Activated CD8-positive, alpha-beta memory T cell treated with anti-CD3 and anti-CD28 coated beads, Interleukin-2, amount 50 U/mL, for 24 hours (primary cell): ENCODE measurements at regions not wholly inside any gene's neighbourhood (a gene's known extent, or its start where the extent isn't known, plus 50 kb on each side); places are given as distances from the start of the nearest gene placed in this dataset.
"Not testable (repeated sequence)": the region's sequence is repeated elsewhere in the genome, so short reads cannot be mapped to it uniquely, and the experiment has no call there.

Experiments used
- DNase-seq: peaks from one replicate; pipeline ENCODE4 v3.0.0-alpha.2; 2020; ENCODE audit errors: extremely low read depth

DNA sequence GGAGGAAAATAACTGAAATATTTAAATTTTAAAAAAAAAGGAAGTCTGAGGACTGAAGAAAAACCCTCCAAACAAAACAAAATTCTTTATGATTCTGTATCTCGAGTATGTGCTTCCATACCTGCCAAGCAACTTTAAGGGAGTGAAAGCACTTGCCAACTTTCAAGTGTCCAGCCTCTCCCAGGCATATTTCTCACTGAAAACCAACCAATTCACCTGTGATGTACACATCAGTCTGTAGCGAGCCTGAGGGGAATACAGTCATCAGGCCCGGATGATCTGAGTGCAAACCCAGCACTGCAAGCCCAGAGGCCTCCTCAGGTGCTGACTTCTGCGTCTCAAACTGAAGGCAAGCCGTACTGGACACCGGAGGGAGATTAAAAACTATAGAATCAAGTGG, 164.8 kb upstream of the NT5E start:
- no peak for DNase-seq

DNA sequence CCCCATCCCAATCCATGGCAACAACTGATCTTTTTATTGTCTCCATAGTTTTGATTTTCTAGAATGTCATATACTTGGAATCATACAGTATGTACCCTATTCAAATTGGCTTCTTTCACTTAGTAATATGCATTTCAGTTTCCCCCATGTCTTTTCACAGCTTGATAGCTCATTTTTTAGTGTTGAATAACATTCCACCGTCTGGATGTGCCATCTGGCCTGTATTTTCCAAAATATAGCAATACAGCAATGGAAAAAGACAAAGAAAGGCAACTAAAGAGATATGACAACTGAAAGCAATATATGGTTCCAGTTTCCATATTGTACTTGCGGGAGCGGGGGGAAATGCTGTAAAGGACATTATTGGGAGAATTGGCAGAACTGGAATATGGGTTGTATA, 166.4 kb upstream of the NT5E start:
- no peak for DNase-seq

DNA sequence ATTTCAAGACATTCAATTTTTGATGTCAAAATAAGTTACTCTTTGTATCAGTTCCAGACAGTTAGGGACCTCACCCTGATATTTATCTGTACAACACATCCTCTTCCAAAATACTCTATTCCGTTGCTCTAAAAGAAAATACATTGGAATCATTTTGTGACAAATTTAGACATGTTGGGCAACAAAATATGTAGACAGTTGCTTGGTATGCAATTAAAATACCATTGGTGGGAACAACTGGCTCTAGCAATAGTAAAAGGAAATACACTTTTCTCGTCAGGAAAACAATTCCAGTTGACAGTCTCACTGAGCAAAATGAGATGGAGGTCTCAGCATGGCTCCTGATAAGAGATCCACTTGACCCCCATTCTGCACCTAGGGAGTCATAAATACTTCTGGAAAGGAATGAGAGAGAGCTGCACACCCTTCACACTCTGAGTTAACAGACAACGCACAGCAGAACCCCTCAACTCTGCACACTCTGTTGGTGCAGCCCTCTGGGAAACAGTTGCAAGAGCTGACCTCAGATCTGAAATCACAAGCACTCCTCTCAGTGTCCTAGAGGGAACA, 171.3 kb upstream of the NT5E start:
- DNase-seq, result no peak

DNA sequence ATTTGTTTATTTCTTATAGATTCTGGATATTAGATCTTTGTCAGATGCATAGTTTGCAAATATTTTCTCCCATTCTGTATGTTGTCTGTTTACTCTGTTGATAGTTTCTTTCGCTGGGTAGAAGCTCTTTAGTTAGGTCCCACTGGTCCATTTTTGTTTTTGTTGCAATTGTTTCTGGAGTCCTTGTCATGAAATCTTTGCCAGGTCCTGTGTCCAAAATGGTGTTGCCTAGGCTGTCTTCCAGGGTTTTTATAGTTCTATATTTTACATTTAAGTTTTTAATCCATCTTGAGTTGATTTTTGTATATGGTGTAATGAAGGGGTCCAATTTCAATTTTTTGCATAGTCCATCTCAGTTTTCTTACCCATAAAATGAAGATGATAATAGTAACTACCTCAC, 173.9 kb upstream of the NT5E start:
- not testable (repeated sequence) for DNase-seq

DNA sequence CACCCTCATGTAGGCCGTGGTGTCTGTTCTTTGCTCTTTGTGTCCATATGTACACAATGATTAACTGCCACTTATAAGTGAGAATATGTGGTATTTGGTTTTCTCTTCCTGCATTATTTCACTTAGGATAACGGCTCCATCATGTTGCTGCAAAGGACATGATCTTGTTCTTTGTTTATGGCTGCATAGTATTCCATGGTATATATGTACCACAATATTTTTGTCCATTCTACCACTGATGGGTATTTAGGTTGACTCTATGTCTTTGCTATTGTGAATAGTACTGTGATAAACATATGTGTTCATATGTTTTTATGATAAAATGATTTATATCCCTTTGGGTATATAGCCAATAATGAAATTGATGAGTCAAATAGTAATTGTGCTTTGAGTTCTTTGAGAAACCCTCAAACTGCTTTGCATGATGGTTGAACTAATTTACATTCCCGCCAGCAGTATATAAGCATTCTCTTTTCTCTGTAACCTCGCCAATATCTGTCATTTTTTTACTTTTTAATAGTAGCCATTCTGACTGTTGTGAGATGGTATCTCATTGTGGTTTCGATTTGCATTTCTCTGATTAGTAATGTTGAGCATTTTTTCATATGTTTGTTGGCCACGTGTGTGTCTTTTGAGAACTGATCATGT, 174.4 kb upstream of the NT5E start:
- no peak for DNase-seq

DNA sequence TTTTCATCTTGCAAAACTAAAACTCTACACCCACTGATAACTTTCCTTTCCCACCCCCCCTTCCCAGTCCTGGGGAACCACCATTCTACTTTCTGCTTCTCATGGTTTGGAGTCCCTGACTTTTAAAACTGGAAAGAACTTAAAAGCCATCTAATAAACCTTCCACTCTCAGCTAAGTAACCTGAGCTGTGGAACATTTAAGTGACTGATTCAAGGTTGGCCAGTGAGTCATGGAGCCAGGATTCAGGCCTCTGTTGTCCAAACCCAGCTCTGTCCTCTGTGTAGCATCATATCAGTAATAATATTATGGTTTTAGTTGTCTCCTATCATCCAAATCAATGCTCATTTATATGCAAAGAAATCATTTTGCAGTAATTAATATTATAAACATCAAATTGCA, 176.0 kb upstream of the NT5E start:
- no peak for DNase-seq

DNA sequence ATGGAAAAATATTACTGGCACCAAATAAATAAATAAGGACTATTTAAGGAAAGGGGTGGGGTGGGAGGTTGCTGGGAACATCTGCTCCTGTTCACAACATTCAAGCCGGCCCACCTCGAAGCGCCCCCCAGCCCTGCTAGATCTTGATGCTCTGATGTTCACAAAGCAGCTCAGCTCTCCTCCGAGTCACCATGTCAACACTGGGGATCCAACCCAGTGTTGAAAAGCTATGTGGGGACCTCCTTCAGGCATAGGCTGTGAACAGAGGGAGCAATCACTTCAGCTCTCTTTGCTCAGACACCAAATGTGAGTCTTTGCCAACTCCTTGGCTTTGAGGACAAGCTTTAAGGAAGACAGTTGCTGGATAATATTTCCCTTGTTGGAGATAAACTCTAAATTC, 176.8 kb upstream of the NT5E start:
- DNase-seq, result no peak

DNA sequence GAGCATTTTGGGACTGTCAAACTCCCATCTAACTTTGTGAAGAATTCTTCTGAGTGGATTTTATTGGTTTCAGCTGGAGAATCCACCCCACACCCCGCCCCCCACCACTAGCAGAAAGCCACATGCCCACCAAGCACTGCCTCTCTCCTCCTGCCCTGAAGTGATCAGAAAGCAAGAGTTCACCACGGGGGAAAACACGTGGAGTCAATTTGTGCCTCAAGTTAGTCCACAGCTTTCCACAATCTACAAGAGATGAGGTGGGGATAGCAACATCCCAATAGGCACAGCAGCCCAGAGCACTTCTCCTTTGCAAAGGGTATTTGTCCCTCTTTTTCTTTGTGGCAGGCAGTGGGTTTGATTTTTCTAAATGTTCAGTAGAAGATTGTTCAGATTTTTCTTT, 177.3 kb upstream of the NT5E start:
- no peak for DNase-seq

DNA sequence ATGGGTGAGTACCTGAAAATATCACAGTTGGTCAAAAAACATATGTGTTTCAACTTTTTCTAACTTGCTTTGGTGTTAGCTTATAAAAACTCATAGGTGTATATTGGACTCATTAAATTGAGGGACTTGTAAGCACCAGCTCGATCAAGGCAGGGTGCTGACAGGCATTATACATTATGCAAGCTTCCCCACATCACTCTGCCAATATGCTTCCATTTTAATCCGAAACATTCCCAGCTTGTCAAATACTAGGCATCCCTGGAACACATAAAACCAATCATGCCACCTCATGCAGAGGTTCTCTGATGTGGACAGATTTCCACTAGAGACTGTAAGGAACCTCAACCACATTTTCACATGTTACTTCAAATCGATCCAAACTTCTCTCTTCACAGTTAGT, 187.3 kb upstream of the NT5E start:
- DNase-seq, result no peak

DNA sequence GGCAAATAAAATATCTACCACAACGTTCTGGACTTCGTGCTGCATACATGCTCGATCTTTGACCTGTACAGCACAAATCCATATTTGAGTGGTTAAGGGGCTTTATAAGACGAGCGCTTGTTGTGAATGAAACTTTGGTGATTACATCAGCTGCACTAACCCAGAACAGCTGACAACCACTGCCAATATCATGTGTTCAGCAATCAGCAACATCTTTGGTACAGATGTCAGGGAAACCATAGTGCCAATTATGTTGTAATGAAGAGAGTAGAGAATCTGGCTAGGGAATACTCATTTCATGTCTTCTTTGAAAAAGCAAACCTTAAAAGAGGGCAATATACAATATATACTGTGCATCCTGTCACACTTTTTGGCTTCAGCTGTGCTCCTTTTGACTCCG, 188.6 kb upstream of the NT5E start:
- no peak for DNase-seq

DNA sequence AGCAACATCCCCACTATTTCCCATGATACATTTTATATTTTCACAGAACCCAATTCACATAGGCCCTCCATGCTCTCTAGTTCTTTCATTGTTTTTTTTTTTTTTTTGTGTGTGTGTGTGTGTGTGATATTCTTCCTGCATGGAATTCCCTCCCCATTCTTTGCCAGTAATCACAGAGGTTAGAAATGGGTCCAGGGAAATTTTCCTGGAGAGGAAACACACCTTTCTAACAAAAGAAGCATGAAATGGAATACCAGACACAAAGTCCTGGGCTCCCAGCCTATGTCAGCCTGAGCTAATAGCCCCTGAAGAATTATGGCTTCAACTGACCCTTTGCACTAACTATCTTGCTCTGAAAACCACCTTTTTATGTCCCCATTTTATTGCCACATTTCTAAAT, 194.2 kb upstream of the NT5E start:
- no peak for DNase-seq

DNA sequence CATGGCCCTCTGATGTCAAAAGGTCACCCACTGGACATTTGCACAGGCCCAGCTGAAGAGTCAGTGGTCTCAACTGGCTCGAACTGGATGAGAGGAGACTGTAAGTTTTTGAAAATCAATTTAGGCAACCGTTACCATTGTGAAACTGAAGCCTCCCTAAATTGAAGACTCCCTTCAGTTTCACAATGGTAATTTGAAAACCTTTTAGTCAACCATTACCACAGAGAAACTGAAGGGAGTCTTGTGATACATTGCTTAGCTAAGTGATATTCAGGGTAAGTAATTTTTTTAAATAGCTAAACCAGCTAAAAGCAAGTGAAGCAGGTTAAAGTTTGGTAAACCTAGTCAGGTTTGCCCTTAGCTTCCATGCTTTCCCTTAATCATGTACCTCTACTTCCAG, 197.3 kb upstream of the NT5E start:
- no peak for DNase-seq

DNA sequence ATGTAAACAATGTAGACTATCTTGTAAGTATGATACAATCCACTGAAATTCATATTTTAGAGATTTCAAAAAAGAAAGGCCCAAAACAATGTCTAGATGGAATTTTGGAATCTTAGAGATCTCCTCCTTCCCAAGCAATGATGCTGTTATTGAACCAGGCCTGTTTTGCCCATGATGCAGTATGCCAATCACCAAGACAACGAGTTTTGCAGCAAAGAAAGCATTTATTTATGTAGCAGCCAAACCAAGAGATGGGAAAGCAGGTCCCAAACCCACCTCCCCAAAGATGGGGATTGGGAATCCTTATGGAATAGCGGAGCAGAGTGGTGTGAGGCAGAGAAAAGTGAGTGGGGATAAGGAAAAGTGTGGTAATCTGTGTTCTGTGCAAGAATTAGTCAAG, 197.8 kb upstream of the NT5E start:
- no peak for DNase-seq

DNA sequence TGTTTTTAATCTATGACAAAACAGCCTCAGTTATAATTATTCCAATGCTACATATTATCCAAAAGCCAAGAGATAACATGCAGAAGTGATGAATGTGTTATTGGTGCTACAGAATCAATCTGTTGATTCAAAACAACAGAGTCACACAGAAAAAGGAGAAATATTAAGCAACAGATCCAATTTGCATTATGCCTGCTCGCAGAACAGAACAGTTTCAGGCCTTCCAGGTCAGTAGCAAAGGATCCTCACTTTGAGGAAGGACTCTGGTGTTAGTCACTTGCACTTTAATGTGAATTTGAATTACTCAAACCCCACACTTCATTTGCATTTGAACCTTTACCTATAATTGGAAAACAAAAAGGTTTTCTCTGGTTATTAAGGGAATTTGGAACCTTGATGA, 198.6 kb upstream of the NT5E start:
- no peak for DNase-seq

DNA sequence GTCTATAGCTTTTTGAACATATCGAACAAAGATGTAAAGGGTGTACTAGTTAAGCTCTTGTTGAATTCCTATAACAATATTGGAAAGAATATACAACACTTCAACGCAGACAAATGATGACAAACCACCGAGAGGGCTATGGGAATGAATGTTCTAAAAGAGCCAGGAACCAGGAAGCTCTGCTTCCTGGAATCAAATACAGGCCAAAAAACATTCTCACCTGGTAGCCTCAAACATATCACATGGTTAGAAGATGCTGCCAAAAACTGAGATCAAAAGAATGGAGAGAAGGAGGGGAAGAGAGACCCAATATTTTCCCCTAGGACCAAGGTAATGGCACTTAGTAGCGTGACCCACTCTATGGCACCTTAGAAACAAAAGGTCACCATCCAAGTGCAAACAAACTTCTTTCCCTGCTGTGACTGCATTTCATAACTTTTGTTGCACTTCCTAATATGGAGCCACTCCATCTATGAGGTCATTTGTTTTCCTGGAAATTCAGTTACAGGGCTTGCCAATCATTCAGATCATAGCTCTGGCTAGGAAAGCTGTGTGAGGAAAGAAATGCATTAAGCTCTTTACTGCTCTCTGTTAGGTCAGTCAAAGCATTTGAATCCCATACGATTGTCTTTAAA, 199.2 kb upstream of the NT5E start:
- no peak for DNase-seq

DNA sequence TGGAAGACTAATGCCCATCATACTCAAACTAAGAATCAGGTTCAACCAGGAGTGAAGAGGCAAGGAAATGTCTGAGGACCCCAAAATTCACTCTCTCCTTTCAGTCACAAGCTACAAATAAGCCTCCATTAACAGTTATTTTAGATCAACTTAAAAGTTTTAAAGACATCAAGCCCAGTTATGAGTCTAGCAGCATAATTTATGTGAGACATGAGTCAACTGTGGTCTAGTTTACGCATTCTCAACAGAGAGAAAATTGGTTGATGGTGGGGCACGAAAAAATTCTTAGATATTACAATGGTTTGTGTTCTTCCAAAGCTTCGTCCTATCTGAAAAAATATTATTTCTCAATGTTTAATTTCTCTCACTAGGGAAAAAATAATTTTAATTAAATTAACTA, 204.9 kb upstream of the NT5E start:
- no peak for DNase-seq

DNA sequence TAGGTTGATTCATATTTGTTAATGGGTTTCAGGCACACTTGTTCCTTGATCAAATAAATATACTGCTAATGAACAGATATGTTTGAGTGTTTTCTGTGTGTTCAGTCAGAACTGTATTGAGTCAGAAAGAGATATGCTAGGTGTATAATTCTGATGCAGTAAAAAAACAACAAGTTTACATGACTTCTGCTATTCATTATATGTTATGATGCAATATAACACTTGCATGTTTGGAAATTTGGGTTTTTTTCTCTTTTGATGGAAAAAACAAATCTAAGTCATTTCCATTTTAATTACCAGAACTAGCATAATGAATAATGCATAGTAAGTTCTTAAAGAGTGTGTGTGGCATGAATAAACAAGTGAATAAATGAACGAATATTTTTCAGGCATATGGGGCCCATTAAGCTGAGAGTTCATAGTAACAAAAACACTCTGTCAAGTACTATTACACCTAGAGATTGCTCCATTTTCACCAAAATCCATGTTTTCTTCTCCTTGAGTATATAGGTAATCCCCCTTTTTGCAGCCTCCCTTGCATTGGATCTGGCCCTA, 208.3 kb upstream of the NT5E start:
- DNase-seq, result no peak

DNA sequence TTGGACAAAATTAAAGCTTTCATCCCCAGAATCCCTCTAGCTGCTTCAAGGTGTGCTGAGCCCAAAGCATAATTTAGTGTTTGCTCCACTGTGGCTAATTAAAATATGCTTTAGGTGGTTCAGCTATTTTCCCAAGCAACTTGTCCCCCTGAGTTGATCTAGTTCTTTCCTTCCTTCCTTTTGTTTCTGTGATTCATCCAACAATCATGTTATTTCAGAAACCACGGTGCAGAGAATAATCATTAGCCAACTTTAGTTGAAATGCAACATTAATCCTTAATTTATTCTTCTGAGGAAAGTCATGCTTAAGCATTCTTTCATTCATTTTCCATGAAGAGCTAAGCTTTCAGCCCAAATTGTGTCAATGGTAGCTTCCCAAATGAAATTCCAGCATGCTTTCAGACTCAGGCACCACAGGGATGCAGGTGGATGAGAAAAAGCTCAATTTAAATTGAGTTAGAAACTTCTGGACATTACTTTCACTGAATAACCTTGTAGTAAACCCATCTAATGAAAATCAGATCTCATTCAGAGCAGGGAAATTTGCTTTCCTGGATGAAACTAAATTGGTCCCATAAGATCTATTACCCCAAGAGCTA, 209.0 kb upstream of the NT5E start:
- DNase-seq, result no peak

DNA sequence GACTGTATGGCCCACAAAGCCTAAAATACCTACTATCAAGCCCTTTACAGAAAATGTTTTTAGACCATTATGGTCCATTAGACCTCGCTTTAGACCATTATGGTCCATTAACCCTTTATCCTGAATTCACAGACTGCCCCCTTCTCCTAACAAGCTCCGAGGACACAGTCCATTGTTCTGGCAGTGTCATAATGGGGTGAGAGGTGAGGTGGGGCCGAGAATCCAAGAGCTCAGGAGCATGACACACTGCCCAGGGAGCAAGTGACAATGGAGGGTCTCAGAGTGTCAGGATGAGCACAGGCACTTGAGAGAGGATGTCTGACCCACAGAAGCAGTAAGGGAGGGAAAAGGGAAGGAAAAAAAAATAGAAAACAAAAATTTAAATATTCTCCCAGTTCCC, 212.4 kb upstream of the NT5E start:
- DNase-seq, result no peak

DNA sequence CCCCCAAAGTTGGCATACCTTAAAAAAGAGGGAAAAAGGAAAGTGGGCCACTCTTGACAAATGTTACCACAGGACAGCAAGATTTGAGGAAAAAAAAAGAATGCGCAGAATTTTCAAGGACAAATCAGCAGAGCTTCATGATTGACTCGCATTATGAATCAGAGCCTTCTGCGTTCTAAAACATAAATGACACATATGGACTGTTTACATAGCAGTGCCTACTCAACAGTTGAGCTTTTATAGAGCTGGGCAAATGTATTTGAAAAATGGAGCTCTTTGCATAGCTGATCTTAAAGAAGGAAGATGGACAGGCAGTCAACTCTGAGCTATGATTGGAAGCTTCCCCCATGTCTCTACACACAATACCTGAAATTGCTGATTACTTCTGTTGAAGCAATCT, 213.2 kb upstream of the NT5E start:
- DNase-seq, result no peak

DNA sequence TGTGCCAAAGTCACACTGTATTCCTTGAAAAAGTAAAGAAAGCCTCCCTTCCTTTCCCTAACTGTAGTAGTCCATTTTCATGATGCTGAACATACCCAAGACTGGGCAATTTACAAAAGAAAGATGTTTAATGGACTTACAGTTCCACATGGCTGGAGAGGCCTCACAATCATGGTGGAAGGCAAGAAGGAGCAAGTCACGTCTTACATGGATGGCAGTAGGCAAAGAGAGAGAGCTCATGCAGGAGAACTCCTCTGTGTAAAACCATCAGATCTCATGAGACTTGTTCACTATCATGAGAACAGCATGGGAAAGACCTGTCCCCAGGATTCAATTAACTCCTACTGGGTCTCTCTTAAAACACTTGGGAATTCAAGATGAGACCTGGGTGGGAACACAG, 222.5 kb upstream of the NT5E start:
- not testable (repeated sequence) for DNase-seq

DNA sequence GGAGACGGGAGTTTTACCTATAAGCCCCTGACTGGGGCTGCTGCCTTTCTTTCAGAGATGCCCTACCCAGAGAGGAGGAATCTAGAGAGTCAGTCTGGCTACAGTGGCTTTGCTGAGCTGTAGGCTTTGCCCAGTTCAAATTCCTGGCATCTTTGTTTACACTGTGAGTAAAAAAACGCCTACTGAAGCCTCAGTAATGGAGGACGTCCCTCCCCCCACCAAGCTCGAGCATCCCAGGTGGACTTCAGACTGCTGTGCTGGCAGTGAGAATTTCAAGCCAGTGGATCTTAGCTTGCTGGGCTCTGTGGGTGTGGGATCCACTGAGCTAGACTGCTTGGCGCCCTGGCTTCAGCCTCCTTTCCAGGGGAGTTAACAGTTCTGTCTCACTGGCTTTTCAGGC, 237.1 kb upstream of the NT5E start:
- not testable (repeated sequence) for DNase-seq

DNA sequence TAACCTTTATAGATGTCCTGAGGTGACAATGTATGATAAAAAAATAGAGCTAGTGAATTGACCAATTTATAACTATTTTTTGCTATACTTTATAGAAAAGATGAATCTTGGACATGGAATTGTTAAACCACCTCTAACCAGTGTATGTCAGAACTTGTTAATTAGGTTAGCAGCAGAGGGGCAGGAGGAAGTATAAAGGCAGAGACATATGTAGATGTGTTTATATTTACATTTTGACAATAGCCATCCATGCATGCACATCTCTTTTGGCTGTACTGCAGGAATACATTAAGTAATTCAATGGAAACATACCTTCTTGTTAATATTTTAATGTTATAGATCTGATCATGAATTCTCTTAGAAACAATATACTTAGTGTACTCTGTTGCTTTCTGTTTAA, 254.6 kb upstream of the NT5E start:
- no peak for DNase-seq
